ENCODE measurements at regions not wholly inside any gene's neighbourhood (a gene's known extent, or its start where the extent isn't known, plus 50 kb on each side); places are given as distances from the start of the nearest gene placed in this dataset.

DNA sequence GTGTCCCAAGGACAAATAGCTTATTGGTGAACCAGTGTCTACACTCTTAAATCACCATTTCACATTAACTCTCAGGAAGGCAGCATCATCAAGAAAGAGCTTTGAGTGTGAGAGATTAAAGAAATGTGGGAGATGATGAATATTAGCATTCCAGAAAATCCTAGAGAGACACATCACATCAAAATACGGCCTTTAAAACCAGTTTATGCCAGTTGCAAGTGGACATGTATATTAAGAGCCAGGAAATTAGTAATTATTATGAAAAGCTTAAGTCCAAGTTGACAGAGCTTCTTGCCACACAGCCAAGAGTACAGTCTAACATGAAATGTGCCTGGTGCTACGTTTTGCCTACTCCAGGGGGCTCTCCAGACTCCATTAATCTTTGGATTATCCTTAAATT lies 503.0 kb upstream of the BOD1L1 start:
- Mint-ChIP-seq H3K36me3 (ENCODE audit: low read depth) (no peaks in the 10 kb centered on the region), H3K4me1 (no peaks in the 10 kb centered on the region), H3K4me3 (no peak overlapping the region), H3K9me3 (no peaks in the 10 kb centered on the region), H3K27ac (no peak overlapping the region), H3K27me3 (ENCODE audit: low read depth, poor library complexity) (peaks cover 4% of the 10 kb centered on the region)
- TF ChIP-seq, protein P1, sequence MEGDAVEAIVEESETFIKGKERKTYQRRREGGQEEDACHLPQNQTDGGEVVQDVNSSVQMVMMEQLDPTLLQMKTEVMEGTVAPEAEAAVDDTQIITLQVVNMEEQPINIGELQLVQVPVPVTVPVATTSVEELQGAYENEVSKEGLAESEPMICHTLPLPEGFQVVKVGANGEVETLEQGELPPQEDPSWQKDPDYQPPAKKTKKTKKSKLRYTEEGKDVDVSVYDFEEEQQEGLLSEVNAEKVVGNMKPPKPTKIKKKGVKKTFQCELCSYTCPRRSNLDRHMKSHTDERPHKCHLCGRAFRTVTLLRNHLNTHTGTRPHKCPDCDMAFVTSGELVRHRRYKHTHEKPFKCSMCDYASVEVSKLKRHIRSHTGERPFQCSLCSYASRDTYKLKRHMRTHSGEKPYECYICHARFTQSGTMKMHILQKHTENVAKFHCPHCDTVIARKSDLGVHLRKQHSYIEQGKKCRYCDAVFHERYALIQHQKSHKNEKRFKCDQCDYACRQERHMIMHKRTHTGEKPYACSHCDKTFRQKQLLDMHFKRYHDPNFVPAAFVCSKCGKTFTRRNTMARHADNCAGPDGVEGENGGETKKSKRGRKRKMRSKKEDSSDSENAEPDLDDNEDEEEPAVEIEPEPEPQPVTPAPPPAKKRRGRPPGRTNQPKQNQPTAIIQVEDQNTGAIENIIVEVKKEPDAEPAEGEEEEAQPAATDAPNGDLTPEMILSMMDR (IDR thresholded peaks at IDR 0.05): no peak
- no peak for DNase-seq

DNA sequence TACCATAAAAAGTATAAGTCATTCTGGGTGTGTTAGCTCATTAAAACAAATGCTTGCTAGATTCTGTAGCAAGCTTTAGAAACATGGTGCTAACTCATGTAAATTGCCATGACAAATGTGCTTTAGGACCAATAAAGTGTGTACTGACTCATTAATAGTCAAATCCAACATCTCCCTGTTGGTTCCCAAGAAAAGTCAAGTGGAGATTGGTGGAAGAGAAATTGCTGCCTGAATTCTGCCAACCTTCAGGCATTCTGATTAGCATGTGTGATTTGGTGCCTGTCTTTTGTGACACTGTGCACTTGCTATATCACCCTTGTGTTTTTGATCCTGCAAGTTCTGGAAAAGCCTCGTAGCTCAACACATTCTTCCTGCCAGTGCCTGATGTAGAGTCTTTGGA lies 503.8 kb upstream of the BOD1L1 start:
- no peak for DNase-seq
- Mint-ChIP-seq H3K27ac (no peak overlapping the region), H3K27me3 (ENCODE audit: low read depth, poor library complexity) (peaks cover 4% of the 10 kb centered on the region), H3K4me1 (no peaks in the 10 kb centered on the region), H3K4me3 (no peak overlapping the region), H3K9me3 (no peaks in the 10 kb centered on the region), H3K36me3 (ENCODE audit: low read depth) (no peaks in the 10 kb centered on the region)
- TF ChIP-seq, protein P1 (IDR thresholded peaks at IDR 0.05): no peak

DNA sequence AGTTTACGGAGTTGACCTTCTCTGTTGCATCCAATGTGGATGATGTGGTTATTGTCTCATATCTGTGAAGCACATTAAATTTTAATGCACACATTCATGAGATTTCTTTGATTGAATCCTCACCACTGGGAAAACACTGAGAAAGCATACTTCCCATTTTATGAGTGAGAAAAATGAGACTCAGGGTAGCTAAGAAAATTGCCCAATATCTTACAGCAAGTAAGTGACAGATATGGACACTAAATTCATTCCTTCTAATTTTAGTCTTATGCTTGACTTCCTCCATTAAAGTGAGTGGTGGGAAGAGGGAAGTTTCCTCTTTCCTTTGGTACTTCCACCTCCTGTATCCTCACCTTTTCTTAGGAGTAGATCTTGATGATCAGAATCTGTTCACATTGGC lies 504.8 kb upstream of the BOD1L1 start:
- H3K4me1 Mint-ChIP-seq: no peaks in the 10 kb centered on the region
- no peak overlapping the region for H3K4me3 Mint-ChIP-seq
- no peak overlapping the region for H3K27ac Mint-ChIP-seq
- no peaks in the 10 kb centered on the region for H3K36me3 Mint-ChIP-seq (ENCODE audit: low read depth)
- H3K9me3 Mint-ChIP-seq: no peaks in the 10 kb centered on the region
- peaks cover 4% of the 10 kb centered on the region for H3K27me3 Mint-ChIP-seq (ENCODE audit: low read depth, poor library complexity)
- TF ChIP-seq, protein P1 (IDR thresholded peaks at IDR 0.05): no peak
- DNase-seq: no peak

DNA sequence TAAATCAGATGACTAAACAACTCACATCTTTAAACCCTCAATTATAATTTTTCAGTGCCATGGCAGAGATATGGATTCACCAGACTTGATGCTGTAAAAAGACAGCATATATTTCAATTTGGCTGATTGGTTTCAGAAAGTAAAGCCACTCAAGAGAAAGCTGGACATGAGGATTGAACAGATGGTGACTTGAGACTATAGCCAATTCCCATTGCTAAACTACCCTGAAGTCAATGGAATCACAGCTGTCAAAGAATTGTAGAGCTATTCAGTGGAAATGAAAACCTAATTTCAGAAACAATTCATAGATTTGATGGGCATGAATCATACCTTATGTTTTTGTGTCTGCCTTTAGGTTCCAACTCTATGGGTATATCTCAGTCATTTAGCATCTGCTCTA lies 510.6 kb upstream of the BOD1L1 start:
- TF ChIP-seq, protein P1 (IDR thresholded peaks at IDR 0.05): no peak

DNA sequence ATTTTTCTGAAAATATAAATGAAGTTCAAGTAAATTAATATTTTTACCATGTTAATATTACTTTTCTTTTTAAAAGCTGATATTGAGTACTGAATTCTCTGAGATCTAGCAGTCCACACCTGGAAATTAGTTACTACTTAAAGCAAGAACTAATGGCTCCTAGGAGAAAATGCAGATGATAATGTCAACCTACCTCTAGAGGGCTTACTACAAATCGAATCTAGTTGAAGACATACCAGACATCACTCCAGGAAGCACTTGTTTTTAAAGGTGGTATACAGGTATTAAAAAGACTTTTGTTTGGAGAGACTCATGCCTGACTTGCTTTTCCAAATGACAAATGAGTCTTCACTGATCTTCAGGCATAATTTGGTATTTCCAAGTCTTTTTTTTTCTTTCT lies 516.4 kb upstream of the BOD1L1 start:
- Mint-ChIP-seq H3K9me3 (peaks cover 3% of the 10 kb centered on the region), H3K36me3 (ENCODE audit: low read depth) (no peaks in the 10 kb centered on the region), H3K27me3 (ENCODE audit: low read depth, poor library complexity) (peaks cover 2% of the 10 kb centered on the region), H3K4me3 (no peak overlapping the region), H3K27ac (no peak overlapping the region), H3K4me1 (no peaks in the 10 kb centered on the region)
- TF ChIP-seq, protein P1 (IDR thresholded peaks at IDR 0.05): no peak
- DNase-seq: no peak

More for the DNA sequence above, 510.6 kb upstream of the BOD1L1 start:
- no peaks in the 10 kb centered on the region for H3K36me3 Mint-ChIP-seq (ENCODE audit: low read depth)
- no peak for DNase-seq
- H3K27ac Mint-ChIP-seq: no peak overlapping the region
- peaks cover 3% of the 10 kb centered on the region for H3K9me3 Mint-ChIP-seq
- no peaks in the 10 kb centered on the region for H3K4me1 Mint-ChIP-seq
- H3K27me3 Mint-ChIP-seq (ENCODE audit: low read depth, poor library complexity): peaks cover 6% of the 10 kb centered on the region
- no peak overlapping the region for H3K4me3 Mint-ChIP-seq

DNA sequence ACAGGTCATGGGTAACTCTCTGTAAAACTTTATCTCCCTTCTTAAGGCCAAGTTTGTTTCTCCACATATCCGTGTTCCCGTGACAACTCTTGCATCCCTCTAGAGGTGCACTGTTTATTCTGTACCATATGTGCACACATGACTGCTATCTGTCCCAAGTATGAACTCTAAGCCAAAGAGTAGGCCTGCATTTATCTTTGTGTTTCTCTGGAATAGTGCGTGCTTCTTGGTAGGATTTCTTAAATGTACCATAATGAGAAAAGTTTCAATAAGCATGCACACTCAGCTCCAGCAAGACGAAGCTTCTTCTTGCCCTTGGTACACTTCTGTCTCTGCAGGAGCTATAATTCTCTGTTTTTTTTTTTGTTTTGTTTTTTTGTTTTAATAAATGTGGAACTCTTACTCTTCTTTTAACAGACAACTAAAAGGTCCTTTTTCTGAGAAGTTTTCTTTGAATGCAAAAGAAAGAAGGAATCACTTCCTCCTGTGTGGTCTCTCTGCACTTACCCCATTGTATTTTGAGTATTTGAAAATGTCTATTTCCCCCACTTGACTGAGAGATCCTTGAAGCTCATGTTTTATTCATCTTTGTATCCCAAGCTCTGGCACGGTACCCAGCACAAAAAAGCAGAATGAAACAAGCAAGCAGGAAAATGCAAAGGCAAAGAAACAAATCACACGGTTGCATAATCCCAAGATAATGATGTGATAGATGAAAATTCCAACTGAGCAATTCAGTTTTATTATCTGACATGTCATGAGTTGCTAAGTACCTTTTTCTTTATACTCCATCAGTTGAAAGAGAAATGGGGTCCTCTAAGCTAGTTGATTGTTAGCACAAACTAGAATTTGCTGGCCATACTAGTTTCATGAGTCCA lies 521.9 kb upstream of the BOD1L1 start:
- H3K4me1 Mint-ChIP-seq: no peaks in the 10 kb centered on the region
- peaks cover 3% of the 10 kb centered on the region for H3K27me3 Mint-ChIP-seq (ENCODE audit: low read depth, poor library complexity)
- DNase-seq: no peak
- no peak overlapping the region for H3K27ac Mint-ChIP-seq
- TF ChIP-seq, protein P1 (IDR thresholded peaks at IDR 0.05): no peak
- H3K9me3 Mint-ChIP-seq: no peaks in the 10 kb centered on the region
- H3K36me3 Mint-ChIP-seq (ENCODE audit: low read depth): no peaks in the 10 kb centered on the region
- H3K4me3 Mint-ChIP-seq: no peak overlapping the region
